Activated naive CD4-positive, alpha-beta T cell (primary cell): ENCODE measurements at regions not wholly inside any gene's neighbourhood (a gene's known extent, or its start where the extent isn't known, plus 50 kb on each side); places are given as distances from the start of the nearest gene placed in this dataset.

Source experiments
- DNase-seq, 4 experiments: peaks; one replicate each; lab custom pipeline; 2025; lab: John Stamatoyannopoulos, UW

- no peak for DNase-seq
Measured at GRCh38 chr4:66694739-66695138, 850.6 kb downstream of the CENPC start.

- DNase-seq: no peak
Measured at GRCh38 chr4:66693694-66694093, 851.6 kb downstream of the CENPC start.

- no peak for DNase-seq
Measured at GRCh38 chr4:66691101-66691500, 854.2 kb downstream of the CENPC start.

- DNase-seq: no peak
Measured at GRCh38 chr4:66688674-66689073, 856.6 kb downstream of the CENPC start.

GRCh38 chr4:66687459-66687858, 857.8 kb downstream of the CENPC start:
- DNase-seq: no peak

GRCh38 chr4:66681962-66682361, 863.3 kb downstream of the CENPC start:
- no peak for DNase-seq

GRCh38 chr4:66667249-66667648, 878.1 kb downstream of the CENPC start:
- no peak for DNase-seq

GRCh38 chr4:66662620-66663019, 882.7 kb downstream of the CENPC start:
- no peak for DNase-seq

GRCh38 chr4:66658809-66659208, 886.5 kb downstream of the CENPC start:
- DNase-seq: no peak

GRCh38 chr4:66655505-66655904, 889.8 kb downstream of the CENPC start:
- DNase-seq: no peak

- no peak for DNase-seq
Measured at GRCh38 chr4:66653937-66654336, 891.4 kb downstream of the CENPC start.

- no peak for DNase-seq
Measured at GRCh38 chr4:66649236-66649635, 896.1 kb downstream of the CENPC start.

GRCh38 chr4:66647926-66648325, 897.4 kb downstream of the CENPC start:
- no peak for DNase-seq

- no peak for DNase-seq
Measured at GRCh38 chr4:66647476-66647875, 897.8 kb downstream of the CENPC start.

GRCh38 chr4:66640233-66640990, 904.9 kb downstream of the CENPC start:
- no peak for DNase-seq

- no peak for DNase-seq
Measured at GRCh38 chr4:66639361-66639760, 905.9 kb downstream of the CENPC start.

- no peak for DNase-seq
Measured at GRCh38 chr4:66636349-66636748, 909.0 kb downstream of the CENPC start.

- no peak for DNase-seq
Measured at GRCh38 chr4:66633477-66633876, 911.8 kb downstream of the CENPC start.

GRCh38 chr4:66629927-66630326, 915.4 kb downstream of the CENPC start:
- DNase-seq: no peak

GRCh38 chr4:66628146-66628545, 917.2 kb downstream of the CENPC start:
- DNase-seq: no peak

GRCh38 chr4:66625480-66625879, 919.8 kb downstream of the CENPC start:
- no peak for DNase-seq

GRCh38 chr4:66613591-66613990, 931.7 kb downstream of the CENPC start:
- DNase-seq: no peak

GRCh38 chr4:66609014-66609413, 936.3 kb downstream of the CENPC start:
- no peak for DNase-seq

GRCh38 chr4:66606908-66607307, 936.6 kb upstream of the EPHA5 start:
- DNase-seq: no peak
